Activated CD4-positive, alpha-beta T cell treated with anti-CD3 and anti-CD28 coated beads for 36 hours (primary cell): ENCODE measurements at regions not wholly inside any gene's neighbourhood (a gene's known extent, or its start where the extent isn't known, plus 50 kb on each side); places are given as distances from the start of the nearest gene placed in this dataset.

Source experiments
- ATAC-seq: fragments of 200-7000 bp; cut with Tn5 transposase; one replicate; pipeline ENCODE4 v1.10.0; 2021; ENCODE audit warnings: mild to moderate bottlenecking, moderate library complexity
- CTCF ChIA-PET: fragments of 350-600 bp; sonication (Branson Sonifier 250); formaldehyde crosslinking; loops from one replicate; lab custom pipeline; 2021; ENCODE audit warnings: antibody characterized with exemption; lab: Charles Lee
- POLR2A ChIA-PET: fragments of 350-600 bp; sonication (Branson Sonifier 250); formaldehyde crosslinking; loops from one replicate; lab custom pipeline; 2021; ENCODE audit warnings: antibody characterized with exemption, inconsistent platforms; lab: Charles Lee
- DNase-seq: peaks from one replicate; pipeline ENCODE4 v3.0.0-alpha.2; 2020
- H3K27ac Mint-ChIP-seq: one replicate; pipeline ENCODE4 v1.8.0; 2021; ENCODE audit warnings: mixed read lengths
- H3K27me3 Mint-ChIP-seq: one replicate; pipeline ENCODE4 v1.8.0; 2021; ENCODE audit warnings: mixed read lengths
- H3K36me3 Mint-ChIP-seq: one replicate; pipeline ENCODE4 v1.8.0; 2021; ENCODE audit warnings: low read depth, mixed read lengths
- H3K4me1 Mint-ChIP-seq: one replicate; pipeline ENCODE4 v1.8.0; 2021; ENCODE audit warnings: mixed read lengths
- H3K4me3 Mint-ChIP-seq: one replicate; pipeline ENCODE4 v1.8.0; 2021; ENCODE audit warnings: mild to moderate bottlenecking, moderate library complexity, mixed read lengths
- H3K9me3 Mint-ChIP-seq: one replicate; pipeline ENCODE4 v1.8.0; 2021; ENCODE audit warnings: low read depth, mixed read lengths
- intact Hi-C, 2 experiments: fragments of 100-400 bp; cut with DNase I in 1 of 2; cut with micrococcal nuclease in 1 of 2; formaldehyde crosslinking; loops; one replicate each; pipeline versions ENCODE4 v1.14.2 to v1.15.1; 2022 to 2024; cut with DNase I, micrococcal nuclease

DNA sequence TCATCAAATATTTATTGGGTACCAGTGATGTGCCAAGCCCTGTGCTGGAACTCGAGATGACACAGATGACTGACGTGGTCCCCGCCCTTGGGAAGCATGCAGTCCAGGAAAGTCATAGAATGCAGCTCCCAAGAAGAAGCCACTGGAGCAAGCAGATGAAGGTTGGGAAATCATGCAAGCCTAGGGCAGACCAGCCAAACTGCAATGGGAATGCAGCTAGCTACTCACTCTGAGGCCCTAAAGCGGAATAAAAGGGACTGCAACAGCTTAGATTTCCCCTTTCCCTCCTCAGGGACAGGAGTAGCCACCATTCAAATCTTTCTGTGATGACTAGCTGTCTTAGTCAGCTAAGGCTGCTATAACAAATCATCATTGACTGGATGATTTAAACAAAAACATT lies 152.2 kb downstream of the MAFB start:
- Mint-ChIP-seq H3K4me3 (no peak overlapping the region), H3K27me3 (peaks cover 2% of the 10 kb centered on the region), H3K9me3 (peaks cover 10% of the 10 kb centered on the region), H3K36me3 (no peaks in the 10 kb centered on the region), H3K27ac (no peak overlapping the region), H3K4me1 (no peaks in the 10 kb centered on the region)
- DNase-seq (no peak), ATAC-seq (no peak)
- ChIA-PET CTCF (no interaction called here), POLR2A (no interaction called here)
- intact Hi-C loops = no loop called here

DNA sequence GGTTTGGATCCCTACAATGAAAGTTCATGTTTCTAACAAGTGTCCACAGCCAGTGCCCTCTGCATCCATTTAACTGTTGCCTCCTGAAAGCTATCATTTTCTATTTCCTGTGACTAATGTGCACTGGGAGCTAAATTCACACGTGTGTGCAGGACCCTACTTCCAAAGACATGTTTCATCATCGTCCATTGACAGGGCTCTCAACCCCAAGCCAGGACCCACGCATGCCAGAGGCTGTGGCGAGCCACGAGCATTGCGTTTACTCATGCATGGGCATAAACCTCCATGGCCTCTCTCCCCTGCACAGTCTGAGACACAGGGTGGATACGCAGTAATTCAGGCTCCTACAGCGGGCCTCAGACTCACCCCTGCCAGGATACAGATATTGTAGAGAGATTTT lies 153.2 kb downstream of the MAFB start:
- Mint-ChIP-seq H3K27ac (no peak overlapping the region), H3K4me3 (no peak overlapping the region), H3K9me3 (peaks cover 18% of the 10 kb centered on the region), H3K4me1 (no peaks in the 10 kb centered on the region), H3K36me3 (no peaks in the 10 kb centered on the region), H3K27me3 (no peaks in the 10 kb centered on the region)
- ChIA-PET CTCF (no interaction called here), POLR2A (interaction anchor here (0.6 kb wide), 1 partner anchor 335 kb away, joined by 3 read pairs; no protein-coding TSS in a partner anchor)
- ATAC-seq (no peak), DNase-seq (no peak)
- intact Hi-C loops = no loop called here

DNA sequence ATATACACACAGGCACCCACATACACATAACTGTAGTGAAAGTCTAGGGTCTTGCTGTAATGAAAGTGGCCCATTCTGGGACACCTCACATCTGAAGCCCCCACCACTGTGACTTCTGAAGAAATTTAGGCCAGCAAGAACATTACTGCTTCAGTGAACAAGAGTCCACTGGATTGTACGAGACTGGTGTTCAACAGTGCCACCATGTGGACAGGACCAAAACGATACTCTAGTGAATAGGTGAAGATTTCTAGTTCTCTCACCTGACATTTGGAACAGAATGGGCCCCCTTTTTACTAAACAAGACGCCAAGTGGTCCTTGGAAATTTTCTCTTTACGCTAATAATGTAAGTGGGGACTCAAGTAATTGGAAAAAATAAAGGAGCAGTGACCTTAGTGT lies 156.9 kb downstream of the MAFB start:
- Mint-ChIP-seq H3K27ac (no peak overlapping the region), H3K36me3 (no peaks in the 10 kb centered on the region), H3K4me1 (no peaks in the 10 kb centered on the region), H3K27me3 (no peaks in the 10 kb centered on the region), H3K9me3 (peaks cover 21% of the 10 kb centered on the region), H3K4me3 (no peak overlapping the region)
- intact Hi-C loops = no loop called here
- POLR2A ChIA-PET = no interaction called here
- CTCF ChIA-PET = no interaction called here
- ATAC-seq (no peak), DNase-seq (peak; percentile 42)

DNA sequence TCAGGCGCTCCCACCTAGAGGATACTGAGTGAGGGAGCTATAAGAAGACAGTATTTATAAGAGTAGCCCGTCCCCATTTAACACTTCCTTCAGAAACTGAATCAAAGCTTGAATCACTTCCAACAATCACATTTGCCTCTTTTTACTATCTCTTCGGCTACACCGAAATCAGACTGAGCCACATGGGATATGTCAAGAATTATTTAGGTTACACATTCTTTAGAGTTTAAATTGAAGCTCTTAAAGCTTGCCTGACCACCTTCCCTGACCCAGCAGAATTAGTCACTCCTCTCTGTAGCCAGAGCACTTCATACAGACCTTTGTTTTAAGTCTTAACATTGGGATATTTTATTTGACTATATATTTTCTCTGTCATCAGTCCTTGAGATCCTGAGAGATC lies 163.7 kb downstream of the MAFB start:
- intact Hi-C loops = no loop called here
- Mint-ChIP-seq H3K9me3 (no peaks in the 10 kb centered on the region), H3K27ac (no peak overlapping the region), H3K27me3 (peaks cover 7% of the 10 kb centered on the region), H3K36me3 (no peaks in the 10 kb centered on the region), H3K4me3 (no peak overlapping the region), H3K4me1 (no peaks in the 10 kb centered on the region)
- ATAC-seq = no peak
- ChIA-PET POLR2A (interaction anchor here (0.6 kb wide), 1 partner anchor 10 kb away, joined by 3 read pairs; no protein-coding TSS in a partner anchor), CTCF (no interaction called here)
- DNase-seq = no peak

DNA sequence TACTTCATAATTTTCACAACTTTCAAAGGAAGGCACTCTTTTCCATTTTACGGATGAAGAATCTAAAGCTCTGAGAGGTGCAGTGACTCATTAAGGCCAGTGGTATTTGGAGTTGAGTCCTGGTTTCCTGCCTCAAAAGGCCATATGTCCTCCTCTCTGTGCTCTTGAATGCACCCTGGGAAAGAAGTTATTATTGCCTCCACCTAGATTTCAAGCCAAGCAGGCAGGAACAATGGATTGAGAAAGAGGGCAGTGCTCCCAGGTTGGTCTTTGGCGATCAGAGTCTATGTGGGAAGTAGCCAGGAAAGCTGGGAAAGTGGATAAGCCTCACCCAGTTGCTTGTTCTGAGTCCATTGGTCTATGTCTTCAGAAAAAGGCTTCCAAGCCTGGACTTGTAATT lies 165.0 kb downstream of the MAFB start:
- no peaks in the 10 kb centered on the region for H3K9me3 Mint-ChIP-seq

DNA sequence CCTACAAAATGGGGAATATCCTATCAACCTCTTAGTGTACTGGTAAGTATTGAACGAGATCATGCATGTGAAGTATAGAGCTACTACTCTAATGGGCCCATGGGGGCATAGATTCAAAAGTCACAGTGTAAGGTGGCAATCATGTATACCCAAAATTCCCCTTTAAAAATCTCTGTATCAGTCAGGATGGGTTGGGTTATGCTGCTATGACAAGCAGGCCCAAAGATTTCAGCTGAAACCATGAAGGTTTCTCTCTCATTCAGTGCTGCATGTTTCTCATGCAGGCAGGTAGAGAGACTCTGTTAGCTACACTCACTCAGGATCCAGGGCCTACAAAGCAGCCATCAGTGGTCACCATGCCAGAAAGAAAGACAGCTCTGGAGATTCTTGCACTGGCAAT lies 166.6 kb downstream of the MAFB start:
- H3K4me3 Mint-ChIP-seq = no peak overlapping the region
- intact Hi-C loops = no loop called here
- ChIA-PET CTCF (interaction anchor here (0.6 to 0.7 kb wide), 2 partner anchors 36 to 84 kb away, joined by 3 to 4 read pairs; no protein-coding TSS in a partner anchor), POLR2A (interaction anchor here (0.6 kb wide), 1 partner anchor 192 kb away, joined by 3 read pairs; no protein-coding TSS in a partner anchor)
- ATAC-seq (no peak), DNase-seq (no peak)
- no peak overlapping the region for H3K27ac Mint-ChIP-seq
- H3K4me1 Mint-ChIP-seq = no peaks in the 10 kb centered on the region
- H3K36me3 Mint-ChIP-seq = no peaks in the 10 kb centered on the region
- H3K9me3 Mint-ChIP-seq = no peaks in the 10 kb centered on the region
- peaks cover 13% of the 10 kb centered on the region for H3K27me3 Mint-ChIP-seq

More for the DNA sequence above, 165.0 kb downstream of the MAFB start:
- H3K27me3 Mint-ChIP-seq = peaks cover 10% of the 10 kb centered on the region
- H3K36me3 Mint-ChIP-seq = no peaks in the 10 kb centered on the region
- ChIA-PET CTCF (no interaction called here), POLR2A (interaction anchor here (0.6 kb wide), 1 partner anchor 644 kb away, joined by 4 read pairs; no protein-coding TSS in a partner anchor)
- ATAC-seq (no peak), DNase-seq (no peak)
- intact Hi-C loops = no loop called here
- H3K27ac Mint-ChIP-seq = no peak overlapping the region
- H3K4me1 Mint-ChIP-seq = no peaks in the 10 kb centered on the region
- H3K4me3 Mint-ChIP-seq = no peak overlapping the region

DNA sequence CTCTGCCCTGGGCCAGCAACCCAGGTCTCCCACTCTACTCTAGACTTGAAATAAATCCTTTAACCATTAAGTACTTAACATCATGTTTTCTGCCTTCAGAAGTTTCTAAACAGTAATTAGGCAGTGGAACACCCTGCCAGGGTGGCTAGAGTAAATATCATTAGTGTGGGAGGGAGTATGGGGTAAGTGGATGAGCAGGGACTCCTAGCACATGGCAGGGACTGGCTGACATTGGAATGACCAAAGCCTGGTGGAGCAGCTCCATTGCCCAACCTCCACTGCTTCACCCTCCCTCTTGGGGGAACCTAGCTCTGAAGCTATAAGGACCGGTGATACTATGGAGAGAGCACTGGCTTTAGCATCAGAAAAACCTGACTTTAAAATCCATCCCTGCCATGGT lies 167.1 kb downstream of the MAFB start:
- DNase-seq (no peak), ATAC-seq (no peak)
- intact Hi-C loops = no loop called here
- Mint-ChIP-seq H3K27ac (no peak overlapping the region), H3K4me3 (no peak overlapping the region), H3K9me3 (no peaks in the 10 kb centered on the region), H3K27me3 (peaks cover 13% of the 10 kb centered on the region), H3K36me3 (no peaks in the 10 kb centered on the region), H3K4me1 (no peaks in the 10 kb centered on the region)
- CTCF ChIA-PET = interaction anchor here (0.6 kb wide), 1 partner anchor 36 kb away, joined by 4 read pairs; no protein-coding TSS in a partner anchor
- POLR2A ChIA-PET = interaction anchor here (0.6 kb wide), 1 partner anchor 193 kb away, joined by 3 read pairs; no protein-coding TSS in a partner anchor

DNA sequence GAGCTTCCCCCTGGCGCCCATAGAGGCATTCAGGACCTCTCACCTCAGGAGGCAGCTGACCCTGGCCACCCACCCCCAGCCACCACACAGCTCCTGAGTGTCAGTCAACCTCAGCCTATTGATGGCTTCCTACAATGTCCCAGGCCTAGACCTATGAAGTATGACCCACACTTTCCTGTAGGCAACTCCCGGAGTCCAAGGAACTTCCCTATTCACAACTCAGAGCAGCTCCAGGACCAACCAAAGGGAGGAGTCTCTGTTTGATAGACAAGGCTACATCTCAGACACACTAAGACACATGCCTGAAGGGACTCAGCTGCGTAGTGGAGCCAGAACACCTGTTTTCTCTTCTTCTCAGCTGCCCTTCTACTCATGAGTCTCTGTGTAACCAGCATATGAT lies 169.1 kb downstream of the MAFB start:
- intact Hi-C loops = no loop called here
- DNase-seq = no peak
- no peak for ATAC-seq
- CTCF ChIA-PET = interaction anchor here (0.6 kb wide), 1 partner anchor 1215 kb away, joined by 3 read pairs; no protein-coding TSS in a partner anchor
- Mint-ChIP-seq H3K27me3 (peaks cover 13% of the 10 kb centered on the region), H3K9me3 (no peaks in the 10 kb centered on the region), H3K4me1 (no peaks in the 10 kb centered on the region), H3K27ac (no peak overlapping the region), H3K4me3 (no peak overlapping the region), H3K36me3 (no peaks in the 10 kb centered on the region)
- POLR2A ChIA-PET = interaction anchor here (0.9 kb wide), 1 partner anchor 11 kb away, joined by 5 read pairs; no protein-coding TSS in a partner anchor

DNA sequence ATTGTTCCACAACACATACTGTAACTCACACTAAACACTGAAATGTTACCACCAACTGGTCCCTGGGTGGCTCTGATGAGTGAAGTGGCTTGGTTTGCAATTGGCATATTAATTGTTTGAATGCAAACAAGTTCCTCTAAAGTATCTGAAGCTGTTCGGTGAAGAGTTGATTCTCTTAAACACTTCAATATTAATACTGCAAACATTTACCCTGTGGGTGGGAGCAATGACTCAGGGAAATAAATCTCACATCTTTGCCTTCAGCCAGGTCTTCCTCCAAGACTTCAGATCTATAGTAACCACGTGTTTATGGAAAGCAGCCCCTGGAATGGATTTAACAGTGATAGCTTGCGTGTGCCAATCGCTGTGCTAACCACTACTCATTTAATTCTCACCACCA lies 176.0 kb downstream of the MAFB start:
- ATAC-seq = no peak
- DNase-seq = no peak
- H3K9me3 Mint-ChIP-seq = no peaks in the 10 kb centered on the region
- ChIA-PET CTCF (no interaction called here), POLR2A (no interaction called here)
- no peaks in the 10 kb centered on the region for H3K4me1 Mint-ChIP-seq
- H3K27ac Mint-ChIP-seq = no peak overlapping the region
- no peaks in the 10 kb centered on the region for H3K36me3 Mint-ChIP-seq
- H3K27me3 Mint-ChIP-seq = peaks cover 4% of the 10 kb centered on the region
- H3K4me3 Mint-ChIP-seq = no peak overlapping the region
- intact Hi-C loops = no loop called here

DNA sequence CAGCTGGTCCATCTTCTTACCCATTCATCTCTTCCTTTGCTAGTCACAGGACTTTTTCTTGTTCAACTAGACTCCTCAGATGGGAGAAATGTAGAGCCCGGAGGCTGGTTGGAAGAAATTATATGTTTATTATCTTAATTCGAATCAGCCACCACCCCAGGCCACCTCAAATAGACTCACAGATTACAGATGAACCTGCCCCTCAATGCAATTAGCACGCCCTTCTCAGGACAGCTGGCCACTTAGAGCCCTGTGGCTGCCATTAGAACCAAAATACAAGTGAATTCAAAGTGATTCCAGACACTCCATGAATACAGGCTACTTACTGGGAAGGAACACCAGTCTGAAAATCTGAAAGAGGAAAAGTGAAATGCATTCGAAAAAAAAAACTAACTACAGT lies 176.4 kb downstream of the MAFB start:
- Mint-ChIP-seq H3K4me3 (no peak overlapping the region), H3K36me3 (no peaks in the 10 kb centered on the region), H3K27ac (no peak overlapping the region), H3K4me1 (no peaks in the 10 kb centered on the region), H3K27me3 (peaks cover 4% of the 10 kb centered on the region), H3K9me3 (no peaks in the 10 kb centered on the region)
- POLR2A ChIA-PET = no interaction called here
- intact Hi-C loops = no loop called here
- ATAC-seq = no peak
- CTCF ChIA-PET = no interaction called here
- DNase-seq = no peak

DNA sequence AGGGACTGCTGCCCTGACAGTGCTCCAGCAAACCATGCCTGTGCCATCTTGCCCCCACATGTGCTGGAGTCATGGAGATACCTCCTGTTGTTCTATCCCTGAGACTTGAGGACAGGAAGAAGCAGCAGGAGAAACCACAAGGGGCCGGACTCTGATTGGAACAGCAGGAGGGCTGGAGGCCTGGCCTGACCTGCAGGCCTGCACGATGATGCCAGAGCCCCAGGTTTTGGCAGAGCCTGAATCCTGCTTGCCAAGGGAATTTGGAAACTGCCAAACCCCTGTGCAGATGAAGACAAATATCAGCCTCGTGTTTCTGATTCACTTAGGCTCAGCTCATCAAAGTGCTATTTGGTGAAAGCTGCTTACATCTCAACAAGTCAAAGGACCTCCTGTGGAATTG lies 177.6 kb downstream of the MAFB start:
- H3K27me3 Mint-ChIP-seq = peaks cover 4% of the 10 kb centered on the region
- intact Hi-C loops = no loop called here
- DNase-seq (no peak), ATAC-seq (no peak)
- ChIA-PET POLR2A (no interaction called here), CTCF (no interaction called here)
- H3K27ac Mint-ChIP-seq = no peak overlapping the region
- no peaks in the 10 kb centered on the region for H3K36me3 Mint-ChIP-seq
- no peaks in the 10 kb centered on the region for H3K9me3 Mint-ChIP-seq
- H3K4me1 Mint-ChIP-seq = no peaks in the 10 kb centered on the region
- H3K4me3 Mint-ChIP-seq = no peak overlapping the region

DNA sequence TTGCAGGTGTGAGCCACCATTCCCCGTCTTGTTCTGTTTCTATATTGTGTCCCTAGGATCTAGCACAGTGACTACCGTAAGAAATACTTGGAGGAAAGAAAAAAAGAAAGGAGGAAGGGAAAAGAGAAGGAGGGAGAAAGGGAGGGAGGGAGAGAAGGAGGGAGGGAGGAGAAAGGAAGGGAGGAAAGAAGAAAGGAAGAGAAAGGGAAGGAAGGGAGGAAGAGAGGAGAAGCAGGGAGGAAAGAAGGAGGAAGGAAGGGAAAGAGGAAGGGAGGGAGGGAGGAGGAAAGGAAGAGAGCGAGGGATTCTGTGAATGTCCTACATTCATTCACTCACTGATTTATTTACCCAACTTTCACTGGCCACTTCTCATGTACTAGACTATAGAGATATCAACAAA lies 178.4 kb downstream of the MAFB start:
- DNase-seq (no peak), ATAC-seq (no peak)
- Mint-ChIP-seq H3K36me3 (no peaks in the 10 kb centered on the region), H3K4me3 (no peak overlapping the region), H3K27ac (no peak overlapping the region), H3K27me3 (peaks cover 4% of the 10 kb centered on the region), H3K4me1 (no peaks in the 10 kb centered on the region), H3K9me3 (no peaks in the 10 kb centered on the region)
- CTCF ChIA-PET = interaction anchor here (0.7 kb wide), 1 partner anchor 300 kb away, joined by 3 read pairs; no protein-coding TSS in a partner anchor
- POLR2A ChIA-PET = no interaction called here
- intact Hi-C loops = no loop called here
